HepG2 (cell line): ENCODE measurements at regions not wholly inside any gene's neighbourhood (a gene's known extent, or its start where the extent isn't known, plus 50 kb on each side); places are given as distances from the start of the nearest gene placed in this dataset.

Experiments
- ATAC-seq: fragments of 200-7000 bp; cut with Tn5 transposase; 3 replicates; pipeline ENCODE4 v1.9.1; 2020; ENCODE audit warnings: mild to moderate bottlenecking, moderate library complexity
- BruUV-seq: library from RNA; stranded (reverse); fragments of 400-500 nt; replicated peaks from 2 replicates; lab custom pipeline; 2021; lab: Mats Ljungman, UMichigan
- CTCF ChIA-PET: fragments of 300-600 bp; formaldehyde crosslinking; extraction: SDS; loops from one replicate; lab custom pipeline; 2021; ENCODE audit warnings: low total read pairs, inconsistent platforms, low intra/inter-chr PET ratio; lab: Yijun Ruan, JAX
- POLR2A ChIA-PET: fragments of 350-600 bp; sonication (Branson Sonifier 250); formaldehyde crosslinking; loops from one replicate; lab custom pipeline; 2020; ENCODE audit warnings: antibody characterized with exemption, inconsistent platforms; lab: Yijun Ruan, JAX
- DNase-seq: peaks from one replicate; pipeline ENCODE4 v3.0.0-alpha.2; 2015; ENCODE audit warnings: low spot score
- FAIRE-seq: peaks from 3 replicates; lab custom pipeline; 2011; peaks lifted over from hg19 to GRCh38; lab: Jason Lieb, UNC
- H2AFZ ChIP-seq: one replicate; pipeline ENCODE4 v1.6.1; 2011; ENCODE audit warnings: low read length, inconsistent platforms
- H3K27ac ChIP-seq: fragments of 300-600 bp; 3 replicates; pipeline ENCODE4 v1.8.0; 2011; ENCODE audit warnings: mixed run types, mild to moderate bottlenecking, mixed read lengths, low read length, inconsistent platforms; ENCODE audit not compliant: insufficient read depth; ENCODE audit errors: extremely low read length
- H3K27me3 ChIP-seq, 2 experiments: fragments of 200-600 bp in 1 of 2; 2 replicates in 1 of 2; 3 replicates in 1 of 2; pipeline versions ENCODE4 v1.6.0 to v1.8.0; 2011; ENCODE audit warnings: low read length in 2 of 2, mild to moderate bottlenecking in 2 of 2, moderate library complexity in 2 of 2, inconsistent platforms in 1 of 2; ENCODE audit not compliant: insufficient read depth in 2 of 2, control insufficient read depth in 1 of 2
- H3K36me3 ChIP-seq, 2 experiments: fragments of 200-600 bp in 1 of 2; replicated peaks in 1 of 2; 2 replicates in 1 of 2; 3 replicates in 1 of 2; pipeline versions ENCODE4 v1.5.1 to v1.8.0; 2011; ENCODE audit warnings: low read length in 2 of 2, inconsistent platforms in 1 of 2; ENCODE audit not compliant: insufficient read depth in 2 of 2, control insufficient read depth in 1 of 2
- H3K4me1 ChIP-seq: 2 replicates; pipeline ENCODE4 v1.5.1; 2012; ENCODE audit warnings: low read length, inconsistent platforms; ENCODE audit not compliant: insufficient read depth
- H3K4me2 ChIP-seq: 2 replicates; pipeline ENCODE4 v1.6.0; 2011; ENCODE audit warnings: low read depth, low read length, inconsistent platforms
- H3K4me3 ChIP-seq, 3 experiments: fragments of 200-600 bp in 1 of 3; sonication (generic), shearing (Covaris generic) in 1 of 3; replicated peaks in 1 of 3; 2 replicates each; pipeline ENCODE4 v1.5.1; 2011 to 2016; ENCODE audit warnings: low read length in 3 of 3, inconsistent platforms in 2 of 3, low read depth in 2 of 3, mild to moderate bottlenecking in 2 of 3, control low read depth in 1 of 3, mixed read lengths in 1 of 3; ENCODE audit not compliant: insufficient read depth in 1 of 3
- H3K79me2 ChIP-seq: one replicate; pipeline ENCODE4 v1.6.1; 2011; ENCODE audit warnings: low read length, inconsistent platforms; ENCODE audit not compliant: insufficient read depth
- H3K9ac ChIP-seq: 2 replicates; pipeline ENCODE4 v1.6.0; 2011; ENCODE audit warnings: mild to moderate bottlenecking, low read depth, low read length, inconsistent platforms; ENCODE audit not compliant: insufficient read depth
- H3K9me3 ChIP-seq: 2 replicates; pipeline ENCODE4 v1.5.1; 2012; ENCODE audit warnings: mild to moderate bottlenecking, low read length
- H4K20me1 ChIP-seq: 2 replicates; pipeline ENCODE4 v1.6.0; 2011; ENCODE audit warnings: inconsistent platforms, mild to moderate bottlenecking, low read length, moderate library complexity; ENCODE audit not compliant: insufficient read depth
- ATF5 ChIP-seq: sonication (generic); formaldehyde crosslinking; IDR thresholded peaks from 2 replicates; pipeline ENCODE4 v1.4.0; 2020; ENCODE audit warnings: mild to moderate bottlenecking, low read depth, missing genetic modification reagents
- BCL6 ChIP-seq: IDR thresholded peaks from 2 replicates; pipeline ENCODE4 v1.6.1; 2016; ENCODE audit warnings: missing genetic modification reagents, missing compliant biosample characterization
- PBX2 ChIP-seq: IDR thresholded peaks from 2 replicates; pipeline ENCODE4 v1.6.1; 2016; ENCODE audit warnings: control low read depth
- PCBP1 ChIP-seq: fragments of 200-400 bp; formaldehyde crosslinking; IDR thresholded peaks from 2 replicates; pipeline ENCODE4 v1.6.1; 2017; ENCODE audit warnings: mild to moderate bottlenecking, low read depth, low read length, borderline replicate concordance
- REPIN1 ChIP-seq: sonication (generic); formaldehyde crosslinking; IDR thresholded peaks from 2 replicates; pipeline ENCODE4 v1.8.0; 2022; ENCODE audit warnings: missing genetic modification reagents, low read depth, mild to moderate bottlenecking, borderline replicate concordance
- SMARCC2 ChIP-seq: fragments of 450-650 bp; IDR thresholded peaks from 2 replicates; pipeline ENCODE4 v1.6.1; 2017; ENCODE audit warnings: antibody characterized with exemption, mild to moderate bottlenecking
- SP2 ChIP-seq: sonication (generic); formaldehyde crosslinking; IDR thresholded peaks from 2 replicates; pipeline ENCODE4 v1.5.1; 2020; ENCODE audit warnings: mild to moderate bottlenecking, missing genetic modification reagents
- THRA ChIP-seq: sonication (generic); formaldehyde crosslinking; IDR thresholded peaks from 2 replicates; pipeline ENCODE4 v1.4.0; 2020; ENCODE audit warnings: missing genetic modification reagents, borderline replicate concordance
- XRCC5 ChIP-seq: fragments of 200-400 bp; formaldehyde crosslinking; optimal IDR thresholded peaks from 2 replicates; pipeline ENCODE3; 2017; ENCODE audit warnings: mild to moderate bottlenecking, low read length
- ZBTB34 ChIP-seq: sonication (generic); formaldehyde crosslinking; IDR thresholded peaks from 2 replicates; pipeline ENCODE4 v1.8.0; 2022; ENCODE audit warnings: mild to moderate bottlenecking, missing genetic modification reagents
- ZNF143 ChIP-seq: sonication (generic); formaldehyde crosslinking; IDR thresholded peaks from 2 replicates; pipeline ENCODE4 v1.4.0; 2020; ENCODE audit warnings: missing genetic modification reagents
- ZNF18 ChIP-seq: sonication (generic); formaldehyde crosslinking; IDR thresholded peaks from 2 replicates; pipeline ENCODE4 v1.8.0; 2022; ENCODE audit warnings: mild to moderate bottlenecking, missing genetic modification reagents; ENCODE audit not compliant: insufficient replicate concordance
- ZNF503 ChIP-seq: sonication (generic); formaldehyde crosslinking; IDR thresholded peaks from 2 replicates; pipeline ENCODE4 v1.4.0; 2020; ENCODE audit warnings: missing genetic modification reagents
- ZNF878 ChIP-seq: sonication (generic); formaldehyde crosslinking; IDR thresholded peaks from 2 replicates; pipeline ENCODE4 v1.8.1; 2023; ENCODE audit warnings: mild to moderate bottlenecking, missing genetic modification reagents, moderate library complexity
- WGBS: methylation state at CpG from one replicate; pipeline ENCODE4 v1.1.6; 2017; ENCODE audit warnings: low lambda C conversion rate; 5-methylcytosine and 5-hydroxymethylcytosine counted together
- in situ Hi-C: cut with HindIII; loops from 2 replicates; pipeline ENCODE4 v1.10.0; 2017; ENCODE audit warnings: low pct_unique_long_range_greater_than_20kb; ENCODE audit not compliant: extremely low pct_ligation_motif_present
- intact Hi-C: fragments of 100-400 bp; cut with micrococcal nuclease; formaldehyde crosslinking; loops from one replicate; pipeline ENCODE4 v1.10.0; 2022; ENCODE audit not compliant: unreplicated experiment

- BruUV-seq: no TSS peak
- ATAC-seq (no peak), DNase-seq (no peak), FAIRE-seq (no peak)
- Histone ChIP-seq H3K27ac (no peak overlapping the region), H3K36me3 (no peaks in the 10 kb centered on the region), H3K9ac (no peak overlapping the region), H3K79me2 (no peaks in the 10 kb centered on the region), H4K20me1 (no peaks in the 10 kb centered on the region), H3K27me3 (no peaks in the 10 kb centered on the region; a peak in 2 of 5 replicates), H3K4me1 (no peaks in the 10 kb centered on the region), H3K4me2 (no peak overlapping the region), H3K4me3 (no peak overlapping the region), H2AFZ (no peak overlapping the region), H3K9me3 (peaks cover 8% of the 10 kb centered on the region)
- 78% methylated on average over 4 of the region's 4 CpGs for WGBS
- CTCF ChIA-PET: no interaction called here
- POLR2A ChIA-PET: no interaction called here
- in situ Hi-C loops: no loop called here
- intact Hi-C loops: no loop called here
- TF ChIP-seq THRA (CRISPR knock-in tag) (no peak), PCBP1 (no peak), BCL6 (no peak), SP2 (CRISPR knock-in tag) (no peak), PBX2 (CRISPR knock-in tag) (no peak), REPIN1 (CRISPR knock-in tag) (no peak), SMARCC2 (no peak), ZBTB34 (CRISPR knock-in tag) (no peak), ZNF143 (CRISPR knock-in tag) (no peak), XRCC5 (no peak), ZNF878 (no peak), ATF5 (CRISPR knock-in tag) (no peak), ZNF503 (no peak), ZNF18 (CRISPR knock-in tag) (no peak)
These were observed 77.6 kb upstream of the SORBS2 start for GRCh38 chr4:185889585-185889984.
